ENCODE measurements at regions not wholly inside any gene's neighbourhood (a gene's known extent, or its start where the extent isn't known, plus 50 kb on each side); places are given as distances from the start of the nearest gene placed in this dataset.

GRCh38 chr1:114342376-114342775, 168.6 kb downstream of the TRIM33 start:
- H3K9me3 ChIP-seq (ENCODE audit: control insufficient read depth in 2 of 2, insufficient read depth in 1 of 2, low read length in 1 of 2): no peaks in the 10 kb centered on the region
- DNase-seq (ENCODE audit: low read depth in 6 of 9, low spot score in 9 of 9): peak in 3 of 9 donors; percentile 25 to 67 (median 44)
- H3K27me3 ChIP-seq (ENCODE audit: control insufficient read depth in 2 of 2, insufficient read depth in 1 of 2, low read length in 1 of 2): peaks cover 0 to 3% of the 10 kb centered on the region in 2 donors
- no peaks in the 10 kb centered on the region for H3K36me3 ChIP-seq (ENCODE audit: control insufficient read depth in 2 of 2, insufficient read depth in 2 of 2, low read length in 1 of 2)
- no peak overlapping the region for H3K4me3 ChIP-seq (ENCODE audit: low read length in 2 of 2)
- H3K4me1 ChIP-seq (ENCODE audit: control insufficient read depth in 2 of 2, insufficient read depth in 2 of 2, low read length in 2 of 2): peaks cover 22 to 51% of the 10 kb centered on the region in 2 donors
- WGBS: 46% methylated on average over 3 of the region's 3 CpGs
- peak overlapping the region in 1 of 2 donors; percentile 83 for H3K27ac ChIP-seq (ENCODE audit: low read depth in 1 of 2, low read length in 1 of 2)

DNA sequence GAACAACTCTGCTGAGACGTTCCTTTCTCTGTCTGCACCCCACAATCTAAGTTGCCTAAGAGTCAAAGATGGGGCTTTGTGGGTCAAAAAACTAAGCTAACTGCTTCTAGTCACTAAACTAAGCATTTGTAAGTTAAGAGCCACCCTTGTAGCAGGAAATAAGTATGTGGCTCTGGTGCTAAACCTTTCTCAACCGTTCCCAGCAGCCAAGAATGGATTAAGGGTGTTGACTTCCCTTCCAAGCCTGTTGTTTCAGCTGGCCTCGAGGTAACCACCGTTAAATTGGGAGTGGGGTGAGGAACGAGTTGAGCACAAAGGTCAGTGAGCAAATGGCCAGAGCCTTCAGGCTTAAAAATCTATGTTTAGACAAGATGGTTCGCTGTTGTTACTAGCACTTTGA, 169.1 kb downstream of the TRIM33 start:
- Histone ChIP-seq H3K36me3 (ENCODE audit: control insufficient read depth in 2 of 2, insufficient read depth in 2 of 2, low read length in 1 of 2) (no peaks in the 10 kb centered on the region), H3K27ac (ENCODE audit: low read depth in 1 of 2, low read length in 1 of 2) (peak overlapping the region; percentile 8 to 83), H3K9me3 (ENCODE audit: control insufficient read depth in 2 of 2, insufficient read depth in 1 of 2, low read length in 1 of 2) (no peaks in the 10 kb centered on the region), H3K27me3 (ENCODE audit: control insufficient read depth in 2 of 2, insufficient read depth in 1 of 2, low read length in 1 of 2) (peaks cover 0 to 3% of the 10 kb centered on the region in 2 donors), H3K4me3 (ENCODE audit: low read length in 2 of 2) (no peak overlapping the region), H3K4me1 (ENCODE audit: control insufficient read depth in 2 of 2, insufficient read depth in 2 of 2, low read length in 2 of 2) (peaks cover 22 to 50% of the 10 kb centered on the region in 2 donors)
- peak in 1 of 9 donors; percentile 33 for DNase-seq (ENCODE audit: low read depth in 6 of 9, low spot score in 9 of 9)
- 16% methylated on average over 6 of the region's 6 CpGs for whole genome bisulfite sequencing

GRCh38 chr1:114341299-114341698, 169.7 kb downstream of the TRIM33 start:
- Histone ChIP-seq H3K4me3 (ENCODE audit: low read length in 2 of 2) (no peak overlapping the region), H3K4me1 (ENCODE audit: control insufficient read depth in 2 of 2, insufficient read depth in 2 of 2, low read length in 2 of 2) (peaks cover 22 to 46% of the 10 kb centered on the region in 2 donors), H3K9me3 (ENCODE audit: control insufficient read depth in 2 of 2, insufficient read depth in 1 of 2, low read length in 1 of 2) (no peaks in the 10 kb centered on the region), H3K27me3 (ENCODE audit: control insufficient read depth in 2 of 2, insufficient read depth in 1 of 2, low read length in 1 of 2) (peaks cover 0 to 3% of the 10 kb centered on the region in 2 donors), H3K36me3 (ENCODE audit: control insufficient read depth in 2 of 2, insufficient read depth in 2 of 2, low read length in 1 of 2) (no peaks in the 10 kb centered on the region), H3K27ac (ENCODE audit: low read depth in 1 of 2, low read length in 1 of 2) (peak overlapping the region; percentile 33 to 83)
- WGBS: 14% methylated on average over 3 of the region's 3 CpGs
- DNase-seq (ENCODE audit: low read depth in 6 of 9, low spot score in 9 of 9): peak in 3 of 9 donors; percentile 47 to 80 (median 57)

DNA sequence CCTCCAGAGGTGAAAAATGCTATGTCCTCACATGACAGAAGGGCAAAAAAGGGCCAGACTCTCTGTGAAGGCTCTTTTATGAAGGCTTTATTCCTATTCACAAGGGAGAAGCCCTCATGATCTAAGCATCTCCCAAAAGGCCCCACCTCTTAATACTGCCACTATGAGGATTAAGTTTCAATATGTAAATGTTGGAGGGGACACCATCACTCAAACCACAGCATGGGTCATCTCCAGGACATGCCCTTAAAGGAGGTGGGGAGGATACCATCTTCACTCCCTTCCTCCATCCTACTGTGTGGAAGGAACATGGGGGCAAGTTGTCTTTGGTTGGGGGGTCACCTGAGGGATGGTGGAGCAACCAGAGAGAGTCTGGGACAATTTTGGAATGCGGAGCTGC, 170.1 kb downstream of the TRIM33 start:
- DNase-seq (ENCODE audit: low read depth in 6 of 9, low spot score in 9 of 9): no peak
- Histone ChIP-seq H3K4me3 (ENCODE audit: low read length in 2 of 2) (no peak overlapping the region), H3K36me3 (ENCODE audit: control insufficient read depth in 2 of 2, insufficient read depth in 2 of 2, low read length in 1 of 2) (no peaks in the 10 kb centered on the region), H3K9me3 (ENCODE audit: control insufficient read depth in 2 of 2, insufficient read depth in 1 of 2, low read length in 1 of 2) (no peaks in the 10 kb centered on the region), H3K4me1 (ENCODE audit: control insufficient read depth in 2 of 2, insufficient read depth in 2 of 2, low read length in 2 of 2) (peaks cover 22 to 42% of the 10 kb centered on the region in 2 donors), H3K27ac (ENCODE audit: low read depth in 1 of 2, low read length in 1 of 2) (peak overlapping the region; percentile 33 to 83), H3K27me3 (ENCODE audit: control insufficient read depth in 2 of 2, insufficient read depth in 1 of 2, low read length in 1 of 2) (peaks cover 0 to under 1% of the 10 kb centered on the region in 2 donors)
- WGBS: 36% methylated on average over 1 of the region's 1 CpG

DNA sequence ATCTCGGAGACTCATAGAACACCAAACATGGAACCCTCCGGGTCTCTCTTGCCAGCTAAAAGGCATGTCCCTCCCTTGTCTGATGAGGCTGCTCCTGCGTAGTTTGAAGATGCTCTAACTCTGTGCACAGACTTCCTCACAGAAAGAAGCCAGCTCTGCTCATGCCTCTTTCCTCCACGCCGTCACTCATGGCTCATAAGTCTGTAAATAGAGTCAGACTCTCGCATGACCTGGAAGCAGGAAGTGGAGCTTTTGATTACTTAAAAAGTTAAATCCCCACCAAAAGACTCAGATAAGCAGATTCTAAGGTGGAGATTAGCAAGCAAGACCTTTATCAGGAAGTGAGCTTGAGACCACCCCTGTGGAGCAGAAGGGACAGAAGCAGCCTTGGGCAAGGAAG, 171.6 kb downstream of the TRIM33 start:
- H3K4me3 ChIP-seq (ENCODE audit: low read length in 2 of 2): no peak overlapping the region
- no peaks in the 10 kb centered on the region for H3K27me3 ChIP-seq (ENCODE audit: control insufficient read depth in 2 of 2, insufficient read depth in 1 of 2, low read length in 1 of 2)
- no peaks in the 10 kb centered on the region for H3K9me3 ChIP-seq (ENCODE audit: control insufficient read depth in 2 of 2, insufficient read depth in 1 of 2, low read length in 1 of 2)
- H3K27ac ChIP-seq (ENCODE audit: low read depth in 1 of 2, low read length in 1 of 2): peak overlapping the region in 1 of 2 donors; percentile 66
- DNase-seq (ENCODE audit: low read depth in 6 of 9, low spot score in 9 of 9): peak in 1 of 9 donors; percentile 59
- H3K4me1 ChIP-seq (ENCODE audit: control insufficient read depth in 2 of 2, insufficient read depth in 2 of 2, low read length in 2 of 2): peaks cover 27 to 46% of the 10 kb centered on the region in 2 donors
- H3K36me3 ChIP-seq (ENCODE audit: control insufficient read depth in 2 of 2, insufficient read depth in 2 of 2, low read length in 1 of 2): no peaks in the 10 kb centered on the region
- WGBS: 70% methylated on average over 6 of the region's 6 CpGs

DNA sequence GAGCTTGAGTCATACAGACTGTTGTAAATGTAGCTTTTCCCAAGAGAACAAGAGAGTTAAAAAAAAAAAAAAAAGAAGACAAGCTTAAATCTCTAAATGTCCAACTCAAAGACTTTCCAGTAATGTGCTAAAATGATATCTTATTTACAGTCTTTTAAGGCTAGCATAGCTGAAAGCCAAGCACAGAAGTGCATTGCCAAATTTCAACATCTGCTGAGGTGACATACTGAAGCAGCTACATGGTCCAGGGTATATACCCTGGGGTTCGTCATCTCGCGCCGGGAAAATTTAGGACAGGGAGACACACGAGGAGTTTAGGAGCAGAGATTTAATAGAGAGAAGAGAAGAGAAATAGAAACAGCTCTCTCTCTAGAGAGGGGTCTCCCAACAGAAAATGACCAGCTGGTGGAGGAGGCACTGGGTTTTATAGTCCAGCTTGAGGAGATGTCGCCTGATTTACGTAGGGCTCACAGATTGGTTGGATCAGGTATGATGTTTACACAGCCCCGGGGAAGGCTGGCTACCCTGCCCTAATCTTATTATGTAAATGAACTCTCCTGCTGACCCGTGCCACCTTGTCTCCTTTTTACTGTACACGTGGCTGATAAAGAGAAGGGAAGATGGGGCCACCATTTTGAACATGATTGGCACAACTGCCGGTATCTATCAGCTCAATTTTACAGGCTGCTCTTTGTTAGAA, 172.7 kb downstream of the TRIM33 start:
- H3K4me3 ChIP-seq (ENCODE audit: low read length in 2 of 2): no peak overlapping the region
- H3K27me3 ChIP-seq (ENCODE audit: control insufficient read depth in 2 of 2, insufficient read depth in 1 of 2, low read length in 1 of 2): no peaks in the 10 kb centered on the region
- H3K36me3 ChIP-seq (ENCODE audit: control insufficient read depth in 2 of 2, insufficient read depth in 2 of 2, low read length in 1 of 2): no peaks in the 10 kb centered on the region
- peaks cover 34 to 53% of the 10 kb centered on the region in 2 donors for H3K4me1 ChIP-seq (ENCODE audit: control insufficient read depth in 2 of 2, insufficient read depth in 2 of 2, low read length in 2 of 2)
- no peak overlapping the region for H3K27ac ChIP-seq (ENCODE audit: low read depth in 1 of 2, low read length in 1 of 2)
- 97% methylated on average over 11 of the region's 11 CpGs for WGBS
- no peak for DNase-seq (ENCODE audit: low read depth in 6 of 9, low spot score in 9 of 9)
- H3K9me3 ChIP-seq (ENCODE audit: control insufficient read depth in 2 of 2, insufficient read depth in 1 of 2, low read length in 1 of 2): no peaks in the 10 kb centered on the region

- H3K27ac ChIP-seq (ENCODE audit: low read depth in 1 of 2, low read length in 1 of 2): no peak overlapping the region
- H3K9me3 ChIP-seq (ENCODE audit: control insufficient read depth in 2 of 2, insufficient read depth in 1 of 2, low read length in 1 of 2): no peaks in the 10 kb centered on the region
- peaks cover 32 to 51% of the 10 kb centered on the region in 2 donors for H3K4me1 ChIP-seq (ENCODE audit: control insufficient read depth in 2 of 2, insufficient read depth in 2 of 2, low read length in 2 of 2)
- 95% methylated on average over 4 of the region's 4 CpGs for WGBS
- H3K27me3 ChIP-seq (ENCODE audit: control insufficient read depth in 2 of 2, insufficient read depth in 1 of 2, low read length in 1 of 2): no peaks in the 10 kb centered on the region
- DNase-seq (ENCODE audit: low read depth in 6 of 9, low spot score in 9 of 9): no peak
- no peaks in the 10 kb centered on the region for H3K36me3 ChIP-seq (ENCODE audit: control insufficient read depth in 2 of 2, insufficient read depth in 2 of 2, low read length in 1 of 2)
- H3K4me3 ChIP-seq (ENCODE audit: low read length in 2 of 2): no peak overlapping the region
Measured at GRCh38 chr1:114337417-114337816, 173.6 kb downstream of the TRIM33 start.

DNA sequence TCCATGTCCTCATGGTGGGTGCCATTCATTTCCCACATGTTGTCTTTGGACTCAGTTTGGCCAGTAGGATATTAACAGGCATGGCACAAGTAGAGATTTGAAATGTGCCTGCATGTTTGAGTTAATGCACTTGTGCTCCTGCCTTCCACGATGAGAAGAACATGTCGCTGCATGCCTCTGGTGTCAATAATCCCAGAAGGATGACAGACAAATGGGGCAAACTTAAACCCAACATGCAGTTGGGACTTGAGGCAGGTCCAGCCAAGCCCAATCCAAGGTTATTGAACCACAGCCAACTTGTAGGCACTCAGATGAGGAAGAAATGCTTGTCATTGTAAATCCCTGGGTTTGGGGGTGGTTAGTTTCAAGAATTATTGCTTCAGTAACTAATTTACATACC, 174.6 kb downstream of the TRIM33 start:
- Histone ChIP-seq H3K36me3 (ENCODE audit: control insufficient read depth in 2 of 2, insufficient read depth in 2 of 2, low read length in 1 of 2) (no peaks in the 10 kb centered on the region), H3K27ac (ENCODE audit: low read depth in 1 of 2, low read length in 1 of 2) (no peak overlapping the region), H3K27me3 (ENCODE audit: control insufficient read depth in 2 of 2, insufficient read depth in 1 of 2, low read length in 1 of 2) (no peaks in the 10 kb centered on the region), H3K4me1 (ENCODE audit: control insufficient read depth in 2 of 2, insufficient read depth in 2 of 2, low read length in 2 of 2) (peaks cover 36 to 51% of the 10 kb centered on the region in 2 donors), H3K9me3 (ENCODE audit: control insufficient read depth in 2 of 2, insufficient read depth in 1 of 2, low read length in 1 of 2) (no peaks in the 10 kb centered on the region), H3K4me3 (ENCODE audit: low read length in 2 of 2) (no peak overlapping the region)
- DNase-seq (ENCODE audit: low read depth in 6 of 9, low spot score in 9 of 9): no peak
- WGBS: 94% methylated on average over 2 of the region's 2 CpGs

DNA sequence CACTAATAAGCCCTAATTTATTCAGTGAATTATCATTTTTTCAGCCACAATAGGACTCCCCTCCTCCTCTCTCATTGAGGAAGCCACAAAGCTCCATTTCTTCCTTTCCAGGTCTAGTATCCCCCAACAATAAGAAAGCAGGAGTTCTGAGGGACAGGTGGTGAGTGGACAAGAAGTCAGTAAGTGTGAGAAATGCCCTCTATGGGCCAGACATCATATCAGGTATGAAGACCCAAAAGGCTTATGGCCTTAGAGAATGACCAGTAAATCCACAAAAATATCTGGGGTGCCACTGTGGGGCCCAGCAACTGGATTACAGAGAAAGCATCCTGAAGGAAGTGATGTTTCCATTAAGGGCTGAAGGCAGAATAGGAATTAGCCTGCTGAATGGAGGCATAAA, 175.7 kb downstream of the TRIM33 start:
- H3K4me3 ChIP-seq (ENCODE audit: low read length in 2 of 2): no peak overlapping the region
- no peak overlapping the region for H3K27ac ChIP-seq (ENCODE audit: low read depth in 1 of 2, low read length in 1 of 2)
- no peaks in the 10 kb centered on the region for H3K9me3 ChIP-seq (ENCODE audit: control insufficient read depth in 2 of 2, insufficient read depth in 1 of 2, low read length in 1 of 2)
- no peaks in the 10 kb centered on the region for H3K36me3 ChIP-seq (ENCODE audit: control insufficient read depth in 2 of 2, insufficient read depth in 2 of 2, low read length in 1 of 2)
- H3K27me3 ChIP-seq (ENCODE audit: control insufficient read depth in 2 of 2, insufficient read depth in 1 of 2, low read length in 1 of 2): no peaks in the 10 kb centered on the region
- peaks cover 41 to 54% of the 10 kb centered on the region in 2 donors for H3K4me1 ChIP-seq (ENCODE audit: control insufficient read depth in 2 of 2, insufficient read depth in 2 of 2, low read length in 2 of 2)
- DNase-seq (ENCODE audit: low read depth in 6 of 9, low spot score in 9 of 9): no peak
